Adrenal gland (tissue), 5 donors: ENCODE measurements at regions not wholly inside any gene's neighbourhood (a gene's known extent, or its start where the extent isn't known, plus 50 kb on each side); places are given as distances from the start of the nearest gene placed in this dataset.

Source experiments
- POLR2A ChIP-seq, 2 donors: fragments of 450-650 bp; IDR thresholded peaks; one replicate each; pipeline ENCODE4 v1.6.1; 2017; ENCODE audit warnings: antibody characterized with exemption in 2 of 2, mild to moderate bottlenecking in 2 of 2, moderate library complexity in 1 of 2
- TF ChIP-seq, protein P1 (sequence below), 6 experiments: fragments of 450-650 bp in 4 of 6; fragments of 200-600 bp in 2 of 6; sonication (generic) in 1 of 6; IDR thresholded peaks; 1 replicate in 5 of 6; 2 replicates in 1 of 6; pipeline versions ENCODE4 v1.5.1 to v1.8.0; 2016 to 2021; ENCODE audit warnings: antibody characterized with exemption in 6 of 6, mild to moderate bottlenecking in 2 of 6, moderate library complexity in 1 of 6
- donor health status: DM: no; HTN: no; CAD: no.

DNA sequence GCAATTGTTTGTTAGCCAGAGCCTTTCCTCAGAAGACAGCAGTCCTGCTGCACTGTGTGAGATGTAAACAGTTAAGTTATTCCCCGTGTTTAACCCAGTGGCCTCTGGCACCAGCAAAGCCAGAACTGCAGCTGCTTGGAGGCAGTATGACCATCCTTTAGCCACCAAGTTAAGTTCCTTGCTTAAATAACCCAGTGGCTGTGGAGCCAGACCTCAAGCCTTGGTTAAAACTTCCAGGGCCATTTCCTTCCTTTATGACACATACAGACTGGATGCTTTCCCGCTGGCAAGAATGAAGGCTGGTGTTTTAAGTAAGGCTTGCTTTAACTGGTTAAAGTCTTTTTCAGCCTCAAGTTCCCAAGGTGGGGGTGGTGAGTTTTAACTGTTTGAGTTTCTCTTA lies 379.8 kb downstream of the DCAF12L2 start:
- TF ChIP-seq, protein P1, sequence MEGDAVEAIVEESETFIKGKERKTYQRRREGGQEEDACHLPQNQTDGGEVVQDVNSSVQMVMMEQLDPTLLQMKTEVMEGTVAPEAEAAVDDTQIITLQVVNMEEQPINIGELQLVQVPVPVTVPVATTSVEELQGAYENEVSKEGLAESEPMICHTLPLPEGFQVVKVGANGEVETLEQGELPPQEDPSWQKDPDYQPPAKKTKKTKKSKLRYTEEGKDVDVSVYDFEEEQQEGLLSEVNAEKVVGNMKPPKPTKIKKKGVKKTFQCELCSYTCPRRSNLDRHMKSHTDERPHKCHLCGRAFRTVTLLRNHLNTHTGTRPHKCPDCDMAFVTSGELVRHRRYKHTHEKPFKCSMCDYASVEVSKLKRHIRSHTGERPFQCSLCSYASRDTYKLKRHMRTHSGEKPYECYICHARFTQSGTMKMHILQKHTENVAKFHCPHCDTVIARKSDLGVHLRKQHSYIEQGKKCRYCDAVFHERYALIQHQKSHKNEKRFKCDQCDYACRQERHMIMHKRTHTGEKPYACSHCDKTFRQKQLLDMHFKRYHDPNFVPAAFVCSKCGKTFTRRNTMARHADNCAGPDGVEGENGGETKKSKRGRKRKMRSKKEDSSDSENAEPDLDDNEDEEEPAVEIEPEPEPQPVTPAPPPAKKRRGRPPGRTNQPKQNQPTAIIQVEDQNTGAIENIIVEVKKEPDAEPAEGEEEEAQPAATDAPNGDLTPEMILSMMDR (IDR thresholded peaks at IDR 0.05): no peak
- TF ChIP-seq POLR2A (IDR thresholded peaks at IDR 0.05): no peak
